HG02571 (cell line): ENCODE measurements at regions not wholly inside any gene's neighbourhood (a gene's known extent, or its start where the extent isn't known, plus 50 kb on each side); places are given as distances from the start of the nearest gene placed in this dataset.

ENCODE experiments used
- ATAC-seq: cut with Tn5 transposase; IDR thresholded peaks from one replicate; pipeline ENCODE4 v1.9.1; 2021; ENCODE audit warnings: mild to moderate bottlenecking, moderate library complexity; ENCODE audit not compliant: unreplicated experiment

DNA sequence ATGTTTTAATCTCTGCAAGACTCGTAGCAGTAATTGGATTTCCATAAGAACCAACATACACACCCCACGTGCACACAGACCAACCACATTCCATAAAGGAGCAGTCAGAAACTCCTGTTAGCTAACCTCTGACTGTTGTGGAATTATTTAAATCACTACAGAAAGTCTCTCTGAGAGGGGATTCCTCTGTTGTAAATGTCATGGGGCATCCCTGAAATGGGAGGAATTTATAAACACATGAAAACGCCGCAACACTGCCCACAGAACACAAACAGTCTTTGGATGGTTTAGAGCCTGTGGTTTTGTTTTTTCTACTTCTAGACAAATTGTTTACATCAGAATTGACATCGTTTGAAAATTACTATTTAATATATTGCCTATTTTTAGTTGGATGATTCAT lies 740.1 kb upstream of the GRM7 start:
- ATAC-seq: no peak

DNA sequence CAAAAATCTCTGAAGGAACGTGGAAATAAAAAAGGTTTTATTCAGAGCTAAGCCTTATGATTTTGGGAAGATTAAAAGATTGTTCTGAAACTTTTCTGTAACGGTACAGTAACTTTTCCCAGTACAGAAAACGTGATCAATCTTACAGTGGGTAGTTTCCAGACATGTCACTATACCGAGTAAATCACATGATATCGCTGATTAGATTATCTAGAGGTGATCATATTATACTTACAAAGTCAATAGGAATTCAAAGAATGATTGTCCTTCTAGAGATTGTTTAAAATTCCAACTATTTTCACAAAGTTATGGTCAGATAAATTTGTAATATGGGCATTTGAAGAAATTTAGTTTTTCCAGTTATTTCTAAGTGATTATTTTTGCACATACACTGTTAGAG lies 736.0 kb upstream of the GRM7 start:
- ATAC-seq: no peak

GRCh38 chr3:6125520-6125919 lies 735.4 kb upstream of the GRM7 start:
- ATAC-seq: no peak

DNA sequence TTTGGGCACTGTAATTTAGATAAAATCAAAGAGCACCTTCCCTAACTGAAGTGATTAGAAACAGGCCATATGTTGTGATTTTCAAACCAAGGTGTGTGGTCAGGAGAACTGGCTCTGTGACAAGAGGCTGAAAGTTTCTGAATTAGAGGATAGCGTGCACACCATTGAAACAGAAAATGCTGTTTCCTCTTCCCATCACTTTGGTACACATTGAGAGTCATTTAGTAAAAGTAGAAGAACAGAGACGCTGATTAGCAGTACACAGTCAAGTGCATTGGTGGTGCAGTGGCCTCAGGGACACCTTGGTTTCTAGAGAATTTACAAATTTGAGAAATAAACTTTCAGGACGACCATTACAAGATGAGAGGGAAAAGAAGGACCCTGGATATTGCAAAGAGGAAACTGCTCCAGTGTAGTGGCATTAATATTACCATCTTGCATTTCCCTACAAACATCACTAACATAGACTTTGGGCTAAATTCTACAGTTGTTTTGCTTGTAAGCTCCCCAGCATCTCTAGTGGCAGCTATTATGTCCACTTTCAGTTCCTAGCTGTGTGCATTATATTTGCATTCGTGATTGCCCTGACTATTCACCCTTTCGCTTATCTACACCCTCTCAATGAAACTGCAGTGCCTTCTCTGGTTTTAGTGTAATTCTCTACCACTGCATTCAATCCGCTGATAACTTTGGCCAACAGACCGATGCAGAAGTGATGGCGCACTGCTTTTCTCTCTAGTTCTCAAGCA lies 728.1 kb upstream of the GRM7 start:
- no peak for ATAC-seq

DNA sequence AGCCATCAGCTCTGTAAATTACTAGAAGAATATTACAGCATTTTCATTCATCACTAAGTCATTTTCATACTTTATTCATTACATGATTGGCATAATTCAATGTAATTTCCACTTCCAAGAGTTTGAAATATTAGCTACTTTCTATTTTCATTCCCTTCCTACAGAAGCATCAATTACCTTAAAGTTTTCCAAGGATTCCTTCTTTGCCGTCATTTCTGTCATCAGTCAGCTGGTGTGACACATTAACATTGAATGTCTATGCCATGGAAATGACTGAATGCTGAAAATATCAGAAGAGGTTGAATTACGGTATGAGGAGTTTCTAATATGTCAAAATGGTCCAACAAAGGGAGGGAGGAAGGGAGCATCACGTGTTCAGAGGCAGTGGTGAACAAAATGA lies 718.2 kb upstream of the GRM7 start:
- no peak for ATAC-seq

DNA sequence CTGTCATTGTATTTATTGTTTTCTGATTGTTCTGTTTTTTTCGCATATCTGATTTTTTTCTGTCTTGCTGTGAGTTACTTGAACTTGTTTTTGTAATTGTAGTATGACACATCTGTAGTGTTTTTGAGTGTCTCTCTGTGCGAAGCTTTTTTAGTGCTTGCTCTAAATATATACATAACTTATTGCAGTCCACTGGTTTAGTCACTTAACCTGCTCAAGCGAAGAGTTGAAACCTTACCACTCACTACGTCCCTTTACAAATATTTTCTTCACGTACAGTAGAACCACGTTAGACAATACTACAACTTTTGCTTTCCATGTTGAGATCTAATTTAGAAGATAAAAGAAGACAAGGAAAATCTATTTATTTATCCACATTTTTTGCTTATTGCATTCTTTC lies 713.0 kb upstream of the GRM7 start:
- no peak for ATAC-seq

DNA sequence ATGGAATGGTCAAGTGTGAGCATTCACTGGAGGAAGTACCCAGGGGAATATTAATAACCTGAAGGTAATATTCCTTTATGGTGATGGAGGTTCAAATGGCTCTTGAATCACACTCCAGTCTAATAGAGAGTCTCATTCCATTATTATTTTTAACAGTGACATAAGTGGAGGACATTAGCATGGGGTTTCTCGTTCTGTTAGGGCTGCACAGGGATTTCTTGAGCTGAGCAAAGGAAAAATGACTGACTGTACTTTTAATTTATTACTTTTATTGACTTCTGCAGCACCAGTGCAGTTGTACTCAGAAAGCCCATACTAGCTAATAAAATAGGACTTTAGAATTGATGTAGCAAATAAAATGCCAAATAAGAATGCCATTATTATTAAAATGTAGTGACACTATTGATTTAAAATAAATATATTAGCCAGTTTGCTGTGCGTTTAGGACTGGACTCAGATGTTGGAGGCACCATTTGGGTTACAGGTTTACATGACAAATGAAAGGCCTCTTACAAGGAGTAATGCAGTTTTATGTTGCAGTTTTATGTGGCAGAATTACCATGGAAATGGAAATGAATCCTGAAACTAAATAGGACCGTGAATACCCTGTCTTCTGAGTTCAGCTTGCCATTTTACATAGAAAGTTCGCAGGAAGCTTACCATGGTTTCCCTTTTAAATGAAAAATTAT lies 705.1 kb upstream of the GRM7 start:
- ATAC-seq: no peak

GRCh38 chr3:6165951-6166350 lies 695.0 kb upstream of the GRM7 start:
- no peak for ATAC-seq

GRCh38 chr3:6168256-6168655 lies 692.7 kb upstream of the GRM7 start:
- no peak for ATAC-seq

GRCh38 chr3:6172871-6173642 lies 687.9 kb upstream of the GRM7 start:
- no peak for ATAC-seq

- no peak for ATAC-seq
These were observed 683.5 kb upstream of the GRM7 start for GRCh38 chr3:6177417-6177816.

DNA sequence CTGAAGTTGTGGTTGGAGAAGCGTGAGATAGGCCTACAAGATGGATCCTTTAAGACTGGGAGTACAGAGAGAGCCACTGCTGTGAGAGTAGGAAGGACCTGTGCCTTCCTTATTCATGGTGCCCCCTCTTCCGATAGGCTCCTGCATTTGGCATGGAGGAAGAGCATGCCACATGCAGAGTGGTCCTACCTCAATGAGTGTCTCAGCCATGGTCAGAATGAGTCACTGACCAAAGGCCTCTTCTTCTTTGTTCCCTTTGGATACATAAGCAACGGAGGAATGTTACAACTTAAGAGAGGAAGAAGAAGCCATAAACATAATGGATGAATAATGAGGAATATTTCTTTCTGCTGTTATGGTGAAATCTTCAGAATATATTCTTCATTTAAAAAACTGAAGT lies 681.2 kb upstream of the GRM7 start:
- no peak for ATAC-seq

GRCh38 chr3:6180171-6180570 lies 680.7 kb upstream of the GRM7 start:
- no peak for ATAC-seq

DNA sequence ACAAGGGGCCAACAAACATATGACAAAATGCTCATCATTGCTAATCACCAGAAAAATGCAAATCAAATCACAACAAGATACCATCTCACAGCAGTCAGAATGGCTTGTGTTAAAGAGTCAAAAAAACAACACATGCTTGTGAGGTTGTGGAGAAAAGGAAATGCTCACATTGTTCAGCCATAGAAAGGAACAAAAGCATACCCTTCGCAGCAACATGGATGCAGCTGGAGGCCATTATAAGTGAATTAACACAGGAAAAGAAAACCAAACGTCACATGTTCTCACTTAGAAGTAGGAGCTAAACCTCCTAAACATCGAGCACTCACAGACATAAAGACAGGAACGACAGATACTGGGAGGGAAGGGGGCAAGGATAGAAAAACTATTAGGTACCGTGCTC lies 678.4 kb upstream of the GRM7 start:
- ATAC-seq: no peak

DNA sequence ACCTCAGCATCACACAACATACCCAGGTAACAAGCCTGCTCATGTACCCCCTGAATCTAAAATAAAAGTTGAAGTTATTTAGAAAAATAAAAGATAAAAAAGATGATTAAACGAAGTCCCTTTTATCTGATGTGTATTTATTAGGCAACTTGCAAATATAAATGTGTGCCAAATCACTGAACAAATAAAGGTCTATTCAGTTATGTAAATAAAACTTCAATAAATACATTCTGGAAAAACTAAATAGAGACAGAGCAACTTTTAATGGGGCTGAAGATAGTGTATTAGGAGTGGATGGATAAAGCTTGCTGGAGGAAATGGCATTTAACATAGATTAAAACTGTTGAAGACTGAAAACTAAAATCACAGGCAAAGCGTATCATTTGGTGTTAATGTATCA lies 678.0 kb upstream of the GRM7 start:
- ATAC-seq: no peak

DNA sequence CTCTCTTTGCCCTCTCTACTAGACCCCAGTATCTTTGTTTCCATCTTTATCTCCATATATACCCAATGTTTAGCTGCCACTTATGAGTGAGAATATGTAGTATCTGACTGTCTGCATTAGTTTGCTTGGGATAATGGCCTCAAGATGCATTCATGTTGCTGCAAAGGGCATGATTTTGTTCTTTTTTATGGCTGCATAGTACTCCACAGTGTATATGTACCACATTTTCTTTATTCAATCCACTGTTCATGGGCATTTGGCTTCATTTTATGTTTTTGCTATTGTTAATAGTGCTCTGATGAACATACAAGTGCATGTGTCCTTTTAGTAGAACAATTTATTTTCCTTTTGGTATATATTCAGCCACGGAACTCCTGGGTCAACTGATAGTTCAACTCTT lies 671.5 kb upstream of the GRM7 start:
- ATAC-seq: no peak

GRCh38 chr3:6204891-6205290 lies 656.0 kb upstream of the GRM7 start:
- no peak for ATAC-seq

DNA sequence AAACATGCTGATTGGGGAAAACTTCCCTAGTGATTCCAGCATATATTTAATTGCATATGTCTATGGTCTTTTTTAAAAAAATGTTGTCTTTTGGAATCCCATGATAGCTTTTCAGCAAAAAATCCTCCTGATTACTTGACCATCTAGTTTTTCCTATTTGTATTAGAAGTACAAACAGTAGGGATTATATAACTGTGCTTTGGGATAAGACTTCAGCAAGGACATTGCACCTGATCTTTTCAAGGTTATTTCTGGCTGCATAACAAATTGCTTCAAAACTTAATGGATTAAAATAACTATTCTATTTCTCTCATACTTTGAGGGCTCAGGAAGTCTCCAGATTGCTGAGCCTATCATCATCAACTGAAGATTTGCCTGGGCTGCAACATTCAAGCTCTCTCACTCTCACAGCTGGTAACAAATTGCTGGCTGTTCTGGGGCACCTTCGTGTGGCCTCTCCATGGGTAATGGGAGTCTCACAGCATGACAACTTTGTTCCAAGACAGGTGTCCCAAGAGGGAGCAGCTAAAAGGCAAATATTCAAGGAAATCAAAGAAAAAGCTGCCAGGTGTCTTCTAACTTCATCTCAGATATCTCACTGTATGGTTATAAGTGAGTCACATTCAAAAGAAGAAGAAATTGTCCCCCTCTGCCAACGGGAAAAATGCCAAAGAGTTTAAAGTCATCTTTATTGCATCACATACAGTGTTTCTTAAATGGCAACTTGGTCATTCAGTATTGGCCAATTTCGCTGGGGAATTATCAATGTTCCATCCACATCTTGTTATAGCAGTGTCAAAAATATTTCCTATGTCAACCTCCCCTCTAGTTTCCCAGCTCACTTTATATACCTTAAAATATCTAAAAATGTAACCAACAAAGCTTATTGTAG lies 644.5 kb upstream of the GRM7 start:
- no peak for ATAC-seq

DNA sequence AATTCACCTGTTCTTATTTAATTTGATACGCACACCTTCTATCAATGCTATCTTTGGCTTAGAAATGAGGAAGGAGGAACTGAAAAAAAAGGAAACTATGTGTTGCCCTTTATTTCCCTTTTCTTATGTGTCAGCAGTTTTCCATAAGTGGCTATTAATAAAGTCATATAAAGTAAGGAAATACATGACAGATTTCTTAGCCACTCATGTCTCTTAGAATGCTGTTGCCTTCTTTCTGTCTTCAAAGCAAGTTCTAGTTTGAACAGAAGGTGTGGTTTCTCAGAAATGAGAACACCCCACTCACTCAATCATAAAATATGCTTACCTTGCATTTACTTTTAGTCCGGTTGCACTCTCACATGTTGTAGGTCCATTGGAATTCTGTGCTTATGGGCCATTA lies 640.5 kb upstream of the GRM7 start:
- ATAC-seq: no peak

- no peak for ATAC-seq
These were observed 638.8 kb upstream of the GRM7 start for GRCh38 chr3:6222069-6222468.

DNA sequence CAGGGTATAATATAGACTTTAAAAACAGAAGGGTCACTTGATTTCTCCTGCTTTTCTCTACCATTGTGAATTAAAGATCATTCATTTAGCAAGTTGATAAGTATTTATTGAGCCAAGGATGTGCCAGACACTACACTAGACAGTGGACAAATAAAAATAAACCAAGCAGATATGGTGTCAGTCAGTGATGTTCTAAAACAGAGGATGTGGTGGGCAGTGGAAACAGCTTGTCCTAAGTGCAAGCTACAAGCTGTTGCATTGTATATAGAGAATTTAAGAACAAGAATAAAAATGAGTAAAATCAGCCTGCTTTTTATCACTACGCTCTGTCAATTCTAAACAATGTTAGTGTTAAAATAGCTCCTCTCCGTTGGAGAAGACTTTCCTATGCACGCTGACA lies 637.3 kb upstream of the GRM7 start:
- no peak for ATAC-seq
